ENCODE measurements at regions not wholly inside any gene's neighbourhood (a gene's known extent, or its start where the extent isn't known, plus 50 kb on each side); places are given as distances from the start of the nearest gene placed in this dataset.
"Not testable (repeated sequence)": the region's sequence is repeated elsewhere in the genome, so short reads cannot be mapped to it uniquely, and the experiment has no call there.

DNA sequence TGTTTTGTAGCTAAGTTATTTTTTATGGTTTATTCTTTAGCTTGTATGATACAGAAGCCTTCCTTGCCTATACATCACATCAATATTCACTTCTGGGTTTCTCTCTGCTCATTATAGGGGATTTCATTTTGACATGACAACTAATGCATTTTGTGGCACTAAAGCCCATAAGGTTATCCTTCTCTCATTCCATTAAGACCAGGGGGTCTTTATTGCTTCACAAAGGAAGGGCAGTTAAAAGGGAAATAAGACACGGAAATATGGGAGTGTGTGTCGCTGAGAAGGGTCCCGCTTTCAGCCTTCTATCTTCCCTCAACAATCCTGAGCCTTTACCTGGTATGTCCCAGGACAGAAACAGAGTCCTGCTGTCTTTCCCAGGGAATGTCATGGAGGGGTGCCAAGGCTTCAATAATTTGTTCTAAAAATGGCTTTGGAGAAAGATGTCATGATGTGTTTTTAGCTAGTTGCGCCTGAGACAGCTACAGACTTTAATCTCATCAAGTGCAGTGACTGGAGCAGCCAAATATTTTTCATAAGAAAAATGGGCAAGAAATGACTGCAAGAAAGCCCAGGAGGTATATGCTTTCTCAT is 1145.4 kb upstream of the TMEM132C start:
- no peak for DNase-seq (ENCODE audit: low read depth in 1 of 2, low spot score in 2 of 2)
- Histone ChIP-seq H3K27ac (no peak overlapping the region), H3K9me3 (replicated peaks) (no peaks in the 10 kb centered on the region), H3K4me1 (replicated peaks) (peaks cover 12% of the 10 kb centered on the region), H3K27me3 (replicated peaks) (no peaks in the 10 kb centered on the region), H3K4me3 (no peak overlapping the region), H3K36me3 (no peaks in the 10 kb centered on the region)

DNA sequence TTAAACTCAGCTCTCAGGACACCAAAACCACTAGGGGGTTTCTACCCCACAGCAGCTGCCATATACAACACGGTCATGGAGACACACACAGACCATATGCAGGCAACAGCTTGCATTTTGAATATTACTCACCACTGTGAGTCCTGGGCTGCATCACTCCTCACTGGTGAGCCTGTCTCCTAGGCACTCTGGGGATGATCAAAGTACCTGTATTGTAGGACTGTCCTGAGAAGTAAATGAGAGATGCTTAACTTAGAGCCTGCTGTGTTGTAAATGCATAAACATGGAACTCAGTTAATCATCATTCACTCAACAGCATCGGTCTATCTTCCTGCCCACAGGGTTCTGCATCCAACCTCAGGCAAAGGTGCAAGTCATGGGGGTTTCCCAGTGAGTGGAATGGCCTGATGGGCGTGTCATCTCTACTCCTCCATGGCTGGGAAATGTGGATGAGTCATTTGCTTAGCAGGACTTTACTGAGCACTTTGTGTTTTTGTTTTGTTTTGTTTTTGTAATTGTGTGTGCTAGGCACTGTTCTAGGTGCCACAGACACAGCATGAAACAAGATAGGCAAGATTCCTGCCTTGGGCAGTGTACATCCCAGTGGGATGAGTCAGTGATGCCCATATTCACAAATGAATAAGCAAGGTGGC is 1141.2 kb upstream of the TMEM132C start:
- H3K36me3 ChIP-seq = no peaks in the 10 kb centered on the region
- no peaks in the 10 kb centered on the region for H3K27me3 ChIP-seq (replicated peaks)
- peak overlapping the region; percentile 77 for H3K27ac ChIP-seq
- H3K4me3 ChIP-seq = no peak overlapping the region
- DNase-seq (ENCODE audit: low read depth in 1 of 2, low spot score in 2 of 2) = peak; percentile 92 to 94
- H3K4me1 ChIP-seq (replicated peaks) = peaks cover 21% of the 10 kb centered on the region
- H3K9me3 ChIP-seq (replicated peaks) = no peaks in the 10 kb centered on the region

GRCh38 chr12:127126260-127126628 is 1140.7 kb upstream of the TMEM132C start:
- DNase-seq (ENCODE audit: low read depth in 1 of 2, low spot score in 2 of 2) = no peak
- H3K4me1 ChIP-seq (replicated peaks) = peaks cover 26% of the 10 kb centered on the region
- H3K9me3 ChIP-seq (replicated peaks) = no peaks in the 10 kb centered on the region
- no peaks in the 10 kb centered on the region for H3K36me3 ChIP-seq
- H3K27ac ChIP-seq = peak overlapping the region; percentile 77
- H3K27me3 ChIP-seq (replicated peaks) = no peaks in the 10 kb centered on the region
- no peak overlapping the region for H3K4me3 ChIP-seq

DNA sequence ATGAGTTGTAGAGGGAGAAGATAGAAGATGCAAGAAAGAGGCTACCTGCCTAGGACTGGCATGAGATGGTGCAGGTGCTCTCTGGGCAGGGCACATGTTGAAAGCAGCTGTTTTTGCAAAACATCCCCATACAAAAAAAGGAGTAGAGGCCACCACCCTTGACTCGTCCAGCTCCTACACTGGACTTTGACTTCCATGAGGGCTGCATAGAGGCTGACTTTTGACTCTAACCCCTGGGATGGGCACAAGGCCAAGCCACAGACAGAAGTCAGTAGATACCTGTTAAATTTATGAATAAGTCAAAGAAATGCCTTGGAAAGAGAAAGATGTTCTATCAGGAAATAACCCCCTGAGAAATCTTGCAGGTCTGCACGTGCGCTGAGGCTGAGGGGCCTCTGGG is 1139.1 kb upstream of the TMEM132C start:
- Histone ChIP-seq H3K27ac (no peak overlapping the region), H3K4me1 (replicated peaks) (peaks cover 27% of the 10 kb centered on the region), H3K27me3 (replicated peaks) (no peaks in the 10 kb centered on the region), H3K4me3 (no peak overlapping the region), H3K9me3 (replicated peaks) (no peaks in the 10 kb centered on the region), H3K36me3 (no peaks in the 10 kb centered on the region)
- no peak for DNase-seq (ENCODE audit: low read depth in 1 of 2, low spot score in 2 of 2)

GRCh38 chr12:127130506-127131124 is 1136.4 kb upstream of the TMEM132C start:
- Histone ChIP-seq H3K4me3 (no peak overlapping the region), H3K36me3 (no peaks in the 10 kb centered on the region)
- DNase-seq (ENCODE audit: low read depth in 1 of 2, low spot score in 2 of 2) = peak; percentile 27 to 47

GRCh38 chr12:127133675-127134335 is 1133.2 kb upstream of the TMEM132C start:
- Histone ChIP-seq H3K36me3 (no peaks in the 10 kb centered on the region), H3K27me3 (replicated peaks) (no peaks in the 10 kb centered on the region), H3K4me1 (replicated peaks) (peaks cover 8% of the 10 kb centered on the region), H3K4me3 (no peak overlapping the region), H3K9me3 (replicated peaks) (no peaks in the 10 kb centered on the region), H3K27ac (no peak overlapping the region)
- no peak for DNase-seq (ENCODE audit: low read depth in 1 of 2, low spot score in 2 of 2)

More at GRCh38 chr12:127130506-127131124, 1136.4 kb upstream of the TMEM132C start:
- H3K9me3 ChIP-seq (replicated peaks) = no peaks in the 10 kb centered on the region
- peaks cover 23% of the 10 kb centered on the region for H3K4me1 ChIP-seq (replicated peaks)
- H3K27ac ChIP-seq = no peak overlapping the region
- no peaks in the 10 kb centered on the region for H3K27me3 ChIP-seq (replicated peaks)

- H3K9me3 ChIP-seq (replicated peaks); H3K4me3 ChIP-seq; H3K36me3 ChIP-seq; H3K27me3 ChIP-seq (replicated peaks); H3K27ac ChIP-seq; H3K4me1 ChIP-seq (replicated peaks); DNase-seq (ENCODE audit: low read depth in 1 of 2, low spot score in 2 of 2): not testable (repeated sequence)
Measured at GRCh38 chr12:127140864-127141484, 1126.0 kb upstream of the TMEM132C start.

DNA sequence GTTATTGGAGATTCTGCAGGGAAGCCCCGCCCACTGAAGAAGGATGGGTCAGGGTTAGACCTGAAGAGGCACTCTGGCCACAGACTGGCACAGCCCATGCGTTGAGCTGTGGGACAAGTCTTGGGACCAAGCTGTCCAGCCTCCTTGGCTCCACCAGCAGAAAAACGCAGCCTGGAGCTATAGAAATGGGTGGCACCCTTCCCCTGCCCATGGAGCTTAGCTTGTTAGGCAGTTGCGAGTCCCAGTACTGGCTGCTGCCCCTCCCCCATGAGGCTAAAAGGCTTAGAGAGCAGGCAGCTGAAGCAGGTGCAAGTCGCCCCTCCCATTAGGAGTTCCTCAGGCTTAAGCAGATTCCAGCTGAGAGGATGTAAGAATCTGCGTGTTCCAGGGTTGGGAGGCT is 1124.0 kb upstream of the TMEM132C start:
- Histone ChIP-seq H3K9me3 (replicated peaks) (no peaks in the 10 kb centered on the region), H3K4me1 (replicated peaks) (peaks cover 12% of the 10 kb centered on the region), H3K4me3 (no peak overlapping the region), H3K27me3 (replicated peaks) (no peaks in the 10 kb centered on the region), H3K36me3 (no peaks in the 10 kb centered on the region), H3K27ac (no peak overlapping the region)
- no peak for DNase-seq (ENCODE audit: low read depth in 1 of 2, low spot score in 2 of 2)

DNA sequence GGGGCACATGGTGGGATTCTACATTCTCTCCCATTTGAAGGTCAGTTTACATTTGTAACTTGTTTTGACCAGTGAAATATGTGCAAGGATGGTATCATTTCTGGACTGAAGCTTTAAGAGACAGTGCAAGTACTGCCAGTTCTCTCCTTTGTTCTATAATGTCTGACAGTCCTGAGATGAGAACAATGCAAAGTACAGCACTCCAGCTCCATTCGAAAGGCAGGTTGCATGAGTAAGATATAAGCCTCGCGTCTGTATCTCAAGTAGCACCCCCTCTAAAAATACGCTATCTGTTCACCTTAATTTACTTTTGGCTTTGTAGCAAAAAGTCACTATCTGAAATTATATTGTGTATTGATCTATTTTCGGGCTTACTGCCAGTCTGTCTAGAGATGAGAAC is 1122.2 kb upstream of the TMEM132C start:
- H3K4me3 ChIP-seq = no peak overlapping the region
- H3K27ac ChIP-seq = no peak overlapping the region
- H3K9me3 ChIP-seq (replicated peaks) = no peaks in the 10 kb centered on the region; the same call in 1 of the 2 replicates
- no peak for DNase-seq (ENCODE audit: low read depth in 1 of 2, low spot score in 2 of 2)
- H3K36me3 ChIP-seq = no peaks in the 10 kb centered on the region
- peaks cover 12% of the 10 kb centered on the region for H3K4me1 ChIP-seq (replicated peaks)
- H3K27me3 ChIP-seq (replicated peaks) = no peaks in the 10 kb centered on the region

GRCh38 chr12:127145241-127145928 is 1121.6 kb upstream of the TMEM132C start:
- Histone ChIP-seq H3K9me3 (replicated peaks) (no peaks in the 10 kb centered on the region; the same call in 1 of the 2 replicates), H3K36me3 (no peaks in the 10 kb centered on the region), H3K4me1 (replicated peaks) (peaks cover 12% of the 10 kb centered on the region), H3K27me3 (replicated peaks) (no peaks in the 10 kb centered on the region), H3K27ac (peak overlapping the region; percentile 83), H3K4me3 (peak overlapping the region; percentile 57)
- no peak for DNase-seq (ENCODE audit: low read depth in 1 of 2, low spot score in 2 of 2)

GRCh38 chr12:127145929-127146789 is 1120.8 kb upstream of the TMEM132C start:
- peak; percentile 84 to 89 for DNase-seq (ENCODE audit: low read depth in 1 of 2, low spot score in 2 of 2)
- Histone ChIP-seq H3K9me3 (replicated peaks) (no peaks in the 10 kb centered on the region; the same call in 1 of the 2 replicates), H3K27ac (peak overlapping the region; percentile 83), H3K36me3 (no peaks in the 10 kb centered on the region), H3K4me3 (peak overlapping the region; percentile 57), H3K4me1 (replicated peaks) (peaks cover 12% of the 10 kb centered on the region), H3K27me3 (replicated peaks) (no peaks in the 10 kb centered on the region)

GRCh38 chr12:127146991-127147718 is 1119.8 kb upstream of the TMEM132C start:
- H3K4me1 ChIP-seq (replicated peaks) = peaks cover 12% of the 10 kb centered on the region
- H3K36me3 ChIP-seq = no peaks in the 10 kb centered on the region
- no peak overlapping the region for H3K27ac ChIP-seq
- no peak for DNase-seq (ENCODE audit: low read depth in 1 of 2, low spot score in 2 of 2)
- no peaks in the 10 kb centered on the region for H3K27me3 ChIP-seq (replicated peaks)
- H3K4me3 ChIP-seq = no peak overlapping the region
- no peaks in the 10 kb centered on the region; the same call in 1 of the 2 replicates for H3K9me3 ChIP-seq (replicated peaks)
